SK-N-SH (cell line): ENCODE measurements at regions not wholly inside any gene's neighbourhood (a gene's known extent, or its start where the extent isn't known, plus 50 kb on each side); places are given as distances from the start of the nearest gene placed in this dataset.

Experiments used
- CTCF ChIA-PET: fragments of 300-600, 350-600 bp; formaldehyde crosslinking; extraction: SDS; loops from one replicate; lab custom pipeline; 2021; lab: Yijun Ruan, JAX
- POLR2A ChIA-PET: fragments of 350-600 bp; sonication (Branson Sonifier 250); formaldehyde crosslinking; extraction: SDS; loops from one replicate; lab custom pipeline; 2020; ENCODE audit warnings: antibody characterized with exemption, inconsistent platforms; lab: Yijun Ruan, JAX
- DNase-seq: peaks from one replicate; pipeline ENCODE4 v3.0.0; 2012
- H2AFZ ChIP-seq: fragments of 200-600 bp; sonication (generic); 2 replicates; pipeline ENCODE4 v1.8.1; 2016; ENCODE audit warnings: antibody characterized with exemption, mild to moderate bottlenecking, low read depth
- H3F3A ChIP-seq: fragments of 200-600 bp; sonication (generic); replicated peaks from 2 replicates; pipeline ENCODE3; 2016; ENCODE audit warnings: antibody characterized with exemption, mild to moderate bottlenecking; ENCODE audit not compliant: insufficient read depth
- H3K27ac ChIP-seq, 2 experiments: fragments of 200-500 bp in 1 of 2; fragments of 200-600 bp in 1 of 2; sonication (Bioruptor generic) in 1 of 2; sonication (generic), shearing (Covaris generic) in 1 of 2; 2 replicates each; pipeline versions ENCODE4 v1.5.1 to v1.6.1; 2014 to 2016; ENCODE audit warnings: low read depth in 2 of 2, inconsistent platforms in 1 of 2, low read length in 1 of 2, mild to moderate bottlenecking in 1 of 2, mixed read lengths in 1 of 2
- H3K27me3 ChIP-seq: fragments of 200-600 bp; sonication (generic), shearing (Covaris generic); 2 replicates; pipeline ENCODE4 v1.6.1; 2016; ENCODE audit warnings: mixed run types; ENCODE audit not compliant: insufficient read depth
- H3K36me3 ChIP-seq, 2 experiments: fragments of 200-500 bp in 1 of 2; fragments of 200-600 bp in 1 of 2; sonication (Bioruptor generic) in 1 of 2; sonication (generic) in 1 of 2; replicated peaks in 1 of 2; 2 replicates each; pipeline versions ENCODE3 to v1.5.1; 2014 to 2016; ENCODE audit warnings: low read length in 1 of 2, mild to moderate bottlenecking in 1 of 2; ENCODE audit not compliant: insufficient read depth in 2 of 2, control insufficient read depth in 1 of 2
- H3K4me1 ChIP-seq, 2 experiments: fragments of 200-500 bp in 1 of 2; fragments of 200-600 bp in 1 of 2; sonication (Bioruptor generic) in 1 of 2; sonication (generic), shearing (Covaris generic) in 1 of 2; 2 replicates each; pipeline versions ENCODE4 v1.5.1 to v1.6.1; 2014 to 2016; ENCODE audit warnings: low read depth in 1 of 2, low read length in 1 of 2, mixed run types in 1 of 2; ENCODE audit not compliant: insufficient read depth in 2 of 2, control insufficient read depth in 1 of 2
- H3K4me2 ChIP-seq: fragments of 200-600 bp; sonication (generic), shearing (Covaris generic); 2 replicates; pipeline ENCODE4 v1.6.1; 2017; ENCODE audit warnings: mixed run types
- H3K4me3 ChIP-seq, 2 experiments: fragments of 200-500 bp in 1 of 2; fragments of 200-600 bp in 1 of 2; sonication (Bioruptor generic) in 1 of 2; sonication (generic), shearing (Covaris generic) in 1 of 2; 2 replicates each; pipeline versions ENCODE4 v1.5.1 to v1.8.1; 2014 to 2016; ENCODE audit warnings: low read depth in 2 of 2, inconsistent platforms in 1 of 2, low read length in 1 of 2, mild to moderate bottlenecking in 1 of 2, mixed read lengths in 1 of 2, moderate library complexity in 1 of 2
- H3K79me2 ChIP-seq: fragments of 200-600 bp; sonication (generic); 2 replicates; pipeline ENCODE4 v1.8.1; 2017; ENCODE audit warnings: mild to moderate bottlenecking; ENCODE audit not compliant: insufficient read depth
- H3K9ac ChIP-seq: fragments of 200-600 bp; sonication (generic); 2 replicates; pipeline ENCODE4 v1.6.1; 2017; ENCODE audit warnings: mixed run types
- H3K9me2 ChIP-seq: fragments of 200-600 bp; sonication (generic); 2 replicates; pipeline ENCODE4 v1.6.1; 2017; ENCODE audit warnings: mixed run types
- H3K9me3 ChIP-seq: fragments of 200-600 bp; sonication (generic); 2 replicates; pipeline ENCODE4 v1.6.1; 2017; ENCODE audit warnings: mixed run types, mild to moderate bottlenecking, moderate library complexity
- H4K20me1 ChIP-seq: fragments of 200-600 bp; sonication (generic); 2 replicates; pipeline ENCODE4 v1.6.1; 2017; ENCODE audit warnings: mild to moderate bottlenecking, mixed run types; ENCODE audit not compliant: insufficient read depth
- CHD2 ChIP-seq: fragments of 150-350 bp; IDR thresholded peaks from 2 replicates; pipeline ENCODE4 v1.6.1; 2018; ENCODE audit warnings: low read length; ENCODE audit not compliant: partially characterized antibody
- CTCF ChIP-seq: fragments of 200-600 bp; sonication (generic); IDR thresholded peaks from 2 replicates; pipeline ENCODE4 v1.6.1; 2017; ENCODE audit warnings: antibody characterized with exemption, mild to moderate bottlenecking, moderate library complexity
- ELF1 ChIP-seq: IDR thresholded peaks from 2 replicates; pipeline ENCODE4 v1.4.0; 2012
- EP300 ChIP-seq, 2 experiments: IDR thresholded peaks; 2 replicates each; pipeline versions ENCODE4 v1.4.0 to v1.6.1; 2012; ENCODE audit warnings: borderline replicate concordance in 1 of 2, low read depth in 1 of 2, low read length in 1 of 2
- FOXJ3 ChIP-seq: sonication (generic); formaldehyde crosslinking; IDR thresholded peaks from 2 replicates; pipeline ENCODE4 v1.5.1; 2020; ENCODE audit warnings: mild to moderate bottlenecking, missing genetic modification reagents
- FOXM1 ChIP-seq: IDR thresholded peaks from 2 replicates; pipeline ENCODE4 v1.4.0; 2012; ENCODE audit warnings: low read depth, mild to moderate bottlenecking
- GATA2 ChIP-seq: sonication (generic); formaldehyde crosslinking; IDR thresholded peaks from 2 replicates; pipeline ENCODE4 v1.5.0; 2020; ENCODE audit warnings: mild to moderate bottlenecking, missing genetic modification reagents
- JUND ChIP-seq: IDR thresholded peaks from 2 replicates; pipeline ENCODE4 v1.4.0; 2012
- MAX ChIP-seq: IDR thresholded peaks from 2 replicates; pipeline ENCODE4 v1.4.0; 2012; ENCODE audit warnings: low read depth
- PBX3 ChIP-seq: IDR thresholded peaks from 2 replicates; pipeline ENCODE4; 2012
- RCOR1 ChIP-seq: fragments of 150-350 bp; IDR thresholded peaks from 2 replicates; pipeline ENCODE4 v1.6.1; 2017; ENCODE audit warnings: antibody characterized with exemption, low read length
- REST ChIP-seq: IDR thresholded peaks from 2 replicates; pipeline ENCODE4 v1.6.1; 2012; ENCODE audit warnings: mild to moderate bottlenecking, low read depth, low read length, moderate library complexity
- RFX5 ChIP-seq: IDR thresholded peaks from 2 replicates; pipeline ENCODE4 v1.6.1; 2012; ENCODE audit warnings: mild to moderate bottlenecking, improper control_type of control experiment, low read length
- RXRA ChIP-seq: IDR thresholded peaks from 2 replicates; pipeline ENCODE4 v1.4.0; 2012; ENCODE audit warnings: low read depth, mild to moderate bottlenecking, borderline replicate concordance
- TCF12 ChIP-seq: IDR thresholded peaks from 2 replicates; pipeline ENCODE4 v1.4.0; 2012
- WGBS: methylation state at CpG from one replicate; pipeline ENCODE4 v1.1.6; 2017; ENCODE audit warnings: low lambda C conversion rate; 5-methylcytosine and 5-hydroxymethylcytosine counted together

- TF ChIP-seq CTCF (no peak), ELF1 (no peak), GATA2 (CRISPR knock-in tag) (no peak), RFX5 (no peak), MAX (no peak), TCF12 (no peak)
Observed at GRCh38 chr12:131221061-131221956, 267.6 kb downstream of the ADGRD1 start (continued).

- no peak for DNase-seq
- TF ChIP-seq JUND: no peak
- no peak for TF ChIP-seq REST
- no peak for TF ChIP-seq FOXJ3 (CRISPR knock-in tag)
- no peak for TF ChIP-seq RXRA
- no peak for TF ChIP-seq EP300 (IDR thresholded peaks at IDR 0.05; ENCODE audit: borderline replicate concordance in 1 of 2, low read depth in 1 of 2, low read length in 1 of 2)
- no peak for TF ChIP-seq RCOR1
- no peak for TF ChIP-seq PBX3
- TF ChIP-seq ELF1: no peak
- TF ChIP-seq FOXM1: no peak
- no peak for TF ChIP-seq CHD2
- Histone ChIP-seq H3K27ac (no peak overlapping the region), H3K9me2 (no peaks in the 10 kb centered on the region), H3K4me3 (no peak overlapping the region), H3K4me2 (no peak overlapping the region), H3F3A (no peaks in the 10 kb centered on the region), H4K20me1 (no peaks in the 10 kb centered on the region), H2AFZ (no peak overlapping the region), H3K9me3 (no peaks in the 10 kb centered on the region), H3K79me2 (no peaks in the 10 kb centered on the region), H3K9ac (no peak overlapping the region), H3K27me3 (no peaks in the 10 kb centered on the region), H3K4me1 (peaks cover 0 to 32% of the 10 kb centered on the region in 2 experiments; a peak in 1 of 4 replicates), H3K36me3 (no peaks in the 10 kb centered on the region)
- ChIA-PET CTCF (no interaction called here), POLR2A (no interaction called here)
- 65% methylated on average over 5 of the region's 5 CpGs for WGBS
Observed at GRCh38 chr12:131221957-131222328, 268.2 kb downstream of the ADGRD1 start.
